Spleen (tissue), 7 donors: ENCODE measurements at regions not wholly inside any gene's neighbourhood (a gene's known extent, or its start where the extent isn't known, plus 50 kb on each side); places are given as distances from the start of the nearest gene placed in this dataset.

ENCODE experiments used
- POLR2A ChIP-seq, 3 donors: fragments of 450-650 bp; IDR thresholded peaks; one replicate each; pipeline ENCODE4 v1.5.1; 2017; ENCODE audit warnings: antibody characterized with exemption in 3 of 3, mild to moderate bottlenecking in 1 of 3
- TF ChIP-seq, protein P1 (sequence below), 11 experiments: fragments of 200-600 bp in 7 of 11; fragments of 450-650 bp in 4 of 11; sonication (generic) in 4 of 11; IDR thresholded peaks in 8 of 11; conservative IDR thresholded peaks in 3 of 11; 1 replicate in 7 of 11; 2 replicates in 4 of 11; pipeline versions ENCODE4 v1.4.0 to v1.8.0; 2016 to 2021; ENCODE audit warnings: antibody characterized with exemption in 11 of 11, inconsistent platforms in 4 of 11, mild to moderate bottlenecking in 1 of 11
- donor health status: DM: no; HTN: no; CAD: no; lungs with moderate emphysema.
- donor health status: DM: no; HTN: no; CAD: no.
- donor health status: DM: no; HTN: no; CAD: no.

GRCh38 chr6:163760860-163761259, 346.3 kb downstream of the QKI start:
- TF ChIP-seq POLR2A (IDR thresholded peaks at IDR 0.05) = no peak
- TF ChIP-seq, protein P1, sequence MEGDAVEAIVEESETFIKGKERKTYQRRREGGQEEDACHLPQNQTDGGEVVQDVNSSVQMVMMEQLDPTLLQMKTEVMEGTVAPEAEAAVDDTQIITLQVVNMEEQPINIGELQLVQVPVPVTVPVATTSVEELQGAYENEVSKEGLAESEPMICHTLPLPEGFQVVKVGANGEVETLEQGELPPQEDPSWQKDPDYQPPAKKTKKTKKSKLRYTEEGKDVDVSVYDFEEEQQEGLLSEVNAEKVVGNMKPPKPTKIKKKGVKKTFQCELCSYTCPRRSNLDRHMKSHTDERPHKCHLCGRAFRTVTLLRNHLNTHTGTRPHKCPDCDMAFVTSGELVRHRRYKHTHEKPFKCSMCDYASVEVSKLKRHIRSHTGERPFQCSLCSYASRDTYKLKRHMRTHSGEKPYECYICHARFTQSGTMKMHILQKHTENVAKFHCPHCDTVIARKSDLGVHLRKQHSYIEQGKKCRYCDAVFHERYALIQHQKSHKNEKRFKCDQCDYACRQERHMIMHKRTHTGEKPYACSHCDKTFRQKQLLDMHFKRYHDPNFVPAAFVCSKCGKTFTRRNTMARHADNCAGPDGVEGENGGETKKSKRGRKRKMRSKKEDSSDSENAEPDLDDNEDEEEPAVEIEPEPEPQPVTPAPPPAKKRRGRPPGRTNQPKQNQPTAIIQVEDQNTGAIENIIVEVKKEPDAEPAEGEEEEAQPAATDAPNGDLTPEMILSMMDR (IDR thresholded peaks at IDR 0.05 in 8 of 11, conservative IDR thresholded peaks at IDR 0.05 in 3 of 11) = no peak
